ENCODE measurements at regions not wholly inside any gene's neighbourhood (a gene's known extent, or its start where the extent isn't known, plus 50 kb on each side); places are given as distances from the start of the nearest gene placed in this dataset.

DNA sequence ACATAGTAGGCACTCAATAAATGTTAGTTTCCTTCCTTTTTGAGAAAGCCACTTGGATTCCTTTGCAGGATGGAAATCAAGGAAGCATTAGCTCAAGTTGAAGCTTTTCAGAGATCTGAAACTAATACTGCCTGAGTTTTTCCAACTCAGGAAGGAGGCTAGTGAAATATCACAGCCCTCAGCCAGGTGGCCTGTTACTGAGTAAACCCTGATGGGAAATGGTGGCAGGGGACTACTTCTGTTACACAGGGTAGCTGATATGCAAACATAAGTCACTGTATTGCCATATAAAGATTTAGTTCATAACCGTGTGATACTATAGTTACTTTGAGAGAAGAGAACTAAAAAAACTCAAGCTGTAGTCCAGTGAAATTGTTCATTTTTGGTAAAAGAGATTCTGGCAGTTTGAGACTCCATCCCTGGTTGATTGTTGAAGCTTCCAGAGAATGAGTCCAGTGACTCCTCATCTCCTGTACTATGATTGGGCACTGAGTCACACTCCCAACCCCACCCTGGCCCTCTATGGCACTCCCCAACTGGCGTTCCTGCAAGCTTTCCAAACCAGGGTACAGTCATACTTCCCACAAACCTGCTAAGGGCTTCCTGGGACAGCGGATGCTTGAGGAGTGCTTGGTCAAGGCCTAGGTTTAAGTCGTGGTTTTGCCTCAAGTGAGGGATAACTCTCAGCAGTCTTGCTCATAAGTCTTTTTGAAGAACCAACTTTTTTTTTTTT, 81.8 kb downstream of the MID1IP1 start:
- ATAC-seq (ENCODE audit: low read depth) (peak; percentile 81), DNase-seq (peak; percentile 90)
- in situ Hi-C loops (cut with MboI; ENCODE audit: low sequenced_read_pairs): no loop called here
- Histone ChIP-seq H3K9me3 (ENCODE audit: control insufficient read depth, insufficient read depth, low read length) (no peaks in the 10 kb centered on the region), H2BK5ac (ENCODE audit: low read depth, low read length, poor library complexity, severe bottlenecking) (peak overlapping the region; percentile 56), H3K23ac (ENCODE audit: low read depth, low read length) (no peak overlapping the region), H3K27ac (ENCODE audit: insufficient read depth, low read length) (no peak overlapping the region), H3K4ac (ENCODE audit: low read depth, low read length) (peak overlapping the region; percentile 64; the same call in 1 of the 2 replicates), H2AK5ac (ENCODE audit: low read depth, low read length) (no peak overlapping the region), H2BK120ac (ENCODE audit: low read depth, low read length) (peak overlapping the region; percentile 73), H3K56ac (ENCODE audit: extremely low read depth, insufficient read depth, low read length) (no peak overlapping the region; the same call in 1 of the 2 replicates), H3K18ac (ENCODE audit: low read depth, low read length) (no peak overlapping the region; the same call in 1 of the 2 replicates), H2BK20ac (ENCODE audit: low read depth, low read length) (peak overlapping the region; percentile 86), H3K36me3 (ENCODE audit: control insufficient read depth, insufficient read depth, low read length) (no peaks in the 10 kb centered on the region), H4K20me1 (ENCODE audit: insufficient read depth, low read length) (no peaks in the 10 kb centered on the region), H3K9me1 (ENCODE audit: insufficient read depth, low read length) (no peaks in the 10 kb centered on the region; the same call in 1 of the 2 replicates), H4K91ac (ENCODE audit: insufficient read depth, low read depth, low read length) (no peak overlapping the region), H2AFZ (replicated peaks; ENCODE audit: low read length, poor library complexity) (peak overlapping the region; percentile 16), H2AK9ac (replicated peaks; ENCODE audit: low read depth, low read length, poor library complexity) (no peak overlapping the region), H3K4me3 (ENCODE audit: insufficient read depth, low read depth, low read length) (no peak overlapping the region), H4K8ac (ENCODE audit: low read depth in 2 of 2, low read length in 2 of 2) (peak overlapping the region; percentile 36 to 63; a peak in 3 of 4 replicates), H3K79me1 (ENCODE audit: low read depth in 1 of 2, low read length in 2 of 2) (no peaks in the 10 kb centered on the region; a peak in 1 of 4 replicates), H3K4me1 (ENCODE audit: control insufficient read depth, insufficient read depth, low read length) (no peaks in the 10 kb centered on the region), H3K14ac (replicated peaks; ENCODE audit: low read depth, low read length) (no peak overlapping the region), H2BK15ac (ENCODE audit: low read depth, low read length) (peak overlapping the region; percentile 89; the same call in 1 of the 3 replicates), H4K5ac (ENCODE audit: low read depth, low read length) (no peak overlapping the region), H3K9ac (ENCODE audit: low read depth, low read length) (no peak overlapping the region), H3K27me3 (ENCODE audit: control insufficient read depth, insufficient read depth, low read length) (peaks cover under 1% of the 10 kb centered on the region; the same call in 1 of the 2 replicates), H3K4me2 (ENCODE audit: low read depth, low read length) (no peak overlapping the region)
- POLR2A ChIA-PET (ENCODE audit: unreplicated experiment): no interaction called here
- dilution Hi-C loops (cut with HindIII; ENCODE audit: low sequenced_read_pairs, unreplicated experiment): no loop called here
- no TSS peak for BruUV-seq (replicated peaks)
- no CpG with 5 or more reads among the region's 4 CpGs for WGBS, 2 experiments (ENCODE audit: extremely low coverage in 2 of 2, insufficient read length in 1 of 2)
- CTCF ChIA-PET: no interaction called here
- intact Hi-C loops (cut with micrococcal nuclease): loop anchor here (5.0 kb wide), 1 partner anchor 66 kb away; no protein-coding TSS in a partner anchor
- TF ChIP-seq FOS (IDR thresholded peaks at IDR 0.05; ENCODE audit: low read depth, low read length) (0 out of 2 replicates have a peak, but pooled peaks have one; percentile 7), RFX5 (IDR thresholded peaks at IDR 0.05; ENCODE audit: low read depth, low read length) (no peak)

All from IMR-90 (cell line).